Dedifferentiated amniotic fluid mesenchymal stem cell (primary cell): ENCODE measurements at regions not wholly inside any gene's neighbourhood (a gene's known extent, or its start where the extent isn't known, plus 50 kb on each side); places are given as distances from the start of the nearest gene placed in this dataset.

Experiments used
- DNase-seq: peaks from one replicate; pipeline ENCODE4 v3.0.0-alpha.2; 2016; ENCODE audit errors: extremely low spot score

GRCh38 chr1:222171005-222171404 is 376.9 kb downstream of the HHIPL2 start:
- DNase-seq, result peak; percentile 31

DNA sequence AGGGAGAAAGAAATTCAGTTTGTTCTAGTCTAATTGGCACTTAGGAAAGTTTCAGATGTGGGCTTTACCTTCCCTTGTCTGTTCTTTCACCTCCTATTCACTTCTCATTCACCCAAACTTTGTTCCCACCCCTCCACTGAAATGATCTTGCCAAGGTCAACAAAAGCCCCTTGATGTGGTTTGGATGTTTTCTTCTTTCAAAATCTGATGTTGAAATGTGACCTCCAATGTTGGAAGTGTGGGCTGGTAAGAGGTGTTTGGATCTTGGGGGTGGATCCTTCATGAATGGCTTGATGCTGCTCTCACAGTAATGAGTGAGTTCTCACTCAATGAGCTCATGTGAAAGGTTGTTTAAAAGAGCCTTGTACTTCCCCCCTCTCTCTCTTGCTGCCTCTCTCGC is 379.3 kb downstream of the HHIPL2 start:
- DNase-seq, result no peak

GRCh38 chr1:222167896-222168295 is 380.0 kb downstream of the HHIPL2 start:
- no peak for DNase-seq

DNA sequence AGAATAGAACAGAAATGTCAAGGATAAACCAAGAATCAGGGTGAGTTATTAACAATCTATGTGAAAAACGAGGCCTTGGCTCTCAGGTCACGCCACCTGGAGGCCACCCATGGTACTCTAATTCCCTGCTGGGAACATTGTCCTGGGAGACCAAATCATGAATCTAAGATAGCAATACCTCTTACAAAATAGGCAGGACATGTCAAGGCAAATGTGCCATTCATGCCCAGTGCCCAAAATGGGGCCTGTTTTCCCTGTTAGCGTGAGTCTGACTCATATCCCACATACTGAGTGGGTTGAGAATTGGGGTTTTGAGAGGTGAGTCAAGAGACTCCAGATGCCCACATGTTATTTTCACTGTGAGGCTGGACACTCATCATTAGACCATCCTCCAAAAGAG is 380.8 kb downstream of the HHIPL2 start:
- DNase-seq, result peak; percentile 58

DNA sequence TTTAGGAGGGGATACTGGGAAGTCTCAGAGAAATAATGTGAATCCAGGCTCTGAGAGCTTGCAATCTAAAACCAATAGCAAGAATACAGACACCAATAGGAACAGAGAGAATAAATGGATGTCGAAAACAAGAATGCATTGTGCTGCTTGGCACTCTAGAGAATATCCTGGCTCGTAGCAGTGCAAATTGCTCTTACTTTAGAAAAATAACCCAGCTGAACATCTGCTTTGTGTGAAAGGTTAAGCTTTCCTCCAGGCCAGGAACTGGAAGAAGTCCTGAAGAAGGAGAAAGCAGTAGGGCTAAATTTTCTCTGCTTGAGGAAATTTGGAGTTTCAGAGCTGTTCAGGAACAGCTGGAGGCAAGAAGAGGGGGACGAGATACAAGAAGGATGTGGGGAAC is 382.3 kb downstream of the HHIPL2 start:
- DNase-seq, result no peak

DNA sequence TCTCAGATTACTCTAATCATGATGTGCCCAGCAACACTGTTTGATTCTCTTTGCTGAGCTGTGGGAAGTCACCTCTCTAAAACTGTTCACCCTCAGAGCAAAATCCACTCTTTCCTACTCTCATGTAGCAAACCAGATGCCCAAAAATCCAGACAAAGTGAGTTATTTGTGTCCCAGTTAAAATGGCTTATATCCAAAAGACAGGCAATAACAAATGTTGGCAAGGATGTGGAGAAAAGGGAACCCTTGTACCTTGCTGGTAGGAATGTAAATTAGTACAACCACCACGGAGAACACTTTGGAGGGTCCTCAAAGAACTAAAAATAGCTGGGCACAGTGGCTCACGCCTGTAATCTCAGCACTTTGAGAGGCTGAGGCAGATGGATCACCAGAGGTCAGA is 384.0 kb downstream of the HHIPL2 start:
- DNase-seq, result no peak

DNA sequence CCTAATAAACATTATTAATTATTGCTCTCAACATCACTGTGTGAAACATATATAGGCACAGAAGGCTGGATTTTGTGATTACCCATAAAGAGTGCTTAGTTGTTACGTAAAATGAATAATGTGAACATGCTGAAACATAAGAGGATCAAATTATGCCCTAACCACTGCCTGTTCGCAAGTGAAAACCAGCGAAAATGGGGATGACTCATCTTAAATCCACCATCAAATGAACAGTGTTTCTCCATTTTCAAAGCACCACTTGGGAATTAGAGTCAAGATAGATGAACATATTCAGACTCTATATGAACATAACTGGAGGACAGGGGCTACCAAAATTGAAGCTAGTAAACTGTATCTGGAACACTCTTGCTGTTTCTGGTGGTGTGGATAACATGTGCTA is 386.2 kb downstream of the HHIPL2 start:
- no peak for DNase-seq

DNA sequence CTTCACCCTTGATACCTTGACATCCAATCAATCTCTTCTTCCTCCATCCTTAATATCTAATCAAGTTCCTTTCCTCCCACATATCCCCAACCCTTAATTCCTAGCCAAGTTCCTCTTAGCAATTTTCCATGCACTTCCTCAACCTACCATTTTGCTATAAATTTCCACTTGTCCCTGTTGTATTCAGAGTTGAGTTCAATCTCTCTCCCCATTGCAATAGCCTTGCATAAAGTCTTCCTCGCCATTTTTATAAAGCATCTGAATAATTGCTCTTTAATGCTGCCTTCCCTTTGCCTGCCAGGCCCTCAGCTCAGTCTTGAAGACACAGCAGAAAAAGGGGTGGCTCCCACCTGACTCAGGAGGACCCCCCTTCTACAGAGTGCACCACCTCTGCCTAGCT is 390.3 kb downstream of the HHIPL2 start:
- no peak for DNase-seq

GRCh38 chr1:222140206-222140605 is 398.3 kb upstream of the DUSP10 start:
- no peak for DNase-seq

GRCh38 chr1:222138095-222138494 is 396.2 kb upstream of the DUSP10 start:
- DNase-seq, result no peak

- no peak for DNase-seq
These were observed 395.0 kb upstream of the DUSP10 start for GRCh38 chr1:222136869-222137268.

- no peak for DNase-seq
These were observed 387.2 kb upstream of the DUSP10 start for GRCh38 chr1:222129041-222129440.

- no peak for DNase-seq
These were observed 385.8 kb upstream of the DUSP10 start for GRCh38 chr1:222127526-222128152.

DNA sequence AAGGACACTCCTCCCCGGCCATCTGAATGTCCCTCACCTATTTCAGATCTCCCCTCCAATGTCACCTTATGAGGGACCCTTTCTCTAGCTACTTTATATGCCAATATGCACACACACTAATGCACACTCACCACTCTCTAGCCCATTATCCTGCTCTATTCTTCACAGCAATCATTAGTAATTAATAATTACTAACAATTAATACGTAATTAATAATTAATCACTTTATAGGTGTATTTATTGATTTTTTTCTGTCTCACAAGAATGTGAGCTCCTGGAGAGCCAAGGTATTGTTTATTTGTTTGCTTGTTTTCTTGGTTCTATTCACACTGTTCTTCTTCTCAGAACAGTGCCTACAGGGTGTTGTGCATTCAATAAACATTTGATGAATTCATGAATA is 385.2 kb upstream of the DUSP10 start:
- DNase-seq, result no peak

- DNase-seq, result no peak
These were observed 384.2 kb upstream of the DUSP10 start for GRCh38 chr1:222126052-222126451.

DNA sequence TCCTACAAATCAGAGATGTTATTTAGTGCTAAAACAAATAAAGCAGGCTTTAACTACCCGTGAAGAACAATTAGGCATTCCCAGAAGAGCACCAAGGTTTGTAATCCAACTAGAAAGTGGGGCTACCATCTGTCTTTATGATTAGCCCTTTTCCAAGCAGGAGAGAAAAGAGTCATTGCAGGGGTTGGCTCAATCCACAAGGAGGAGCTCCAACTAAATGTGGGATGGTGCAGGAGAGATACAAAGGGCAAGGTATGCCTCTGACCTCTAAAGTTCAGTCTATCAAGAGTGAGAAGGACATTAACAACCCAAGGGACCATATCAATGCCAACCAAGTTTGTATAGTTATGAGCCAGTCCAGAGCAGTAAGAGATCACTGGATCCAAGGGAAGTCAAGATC is 382.7 kb upstream of the DUSP10 start:
- no peak for DNase-seq

DNA sequence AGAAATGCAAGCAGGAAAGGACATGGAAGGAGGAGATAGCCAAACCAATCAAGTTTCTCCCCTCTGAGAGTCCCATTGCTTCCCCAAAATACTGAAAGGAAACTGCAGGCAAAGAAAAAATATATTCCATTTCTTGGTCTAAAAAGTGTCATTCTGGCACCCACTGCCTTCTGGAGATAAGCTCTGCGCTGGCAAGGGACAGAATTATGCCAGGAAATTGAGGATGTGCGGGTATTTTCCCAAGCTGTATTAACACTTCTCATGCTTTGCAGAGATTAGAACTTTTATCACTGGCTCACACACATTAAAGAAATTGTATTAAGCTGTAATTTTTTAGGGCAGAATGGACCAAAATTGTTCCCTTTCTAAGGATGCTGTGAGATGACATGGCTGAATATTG is 381.2 kb upstream of the DUSP10 start:
- DNase-seq, result no peak

DNA sequence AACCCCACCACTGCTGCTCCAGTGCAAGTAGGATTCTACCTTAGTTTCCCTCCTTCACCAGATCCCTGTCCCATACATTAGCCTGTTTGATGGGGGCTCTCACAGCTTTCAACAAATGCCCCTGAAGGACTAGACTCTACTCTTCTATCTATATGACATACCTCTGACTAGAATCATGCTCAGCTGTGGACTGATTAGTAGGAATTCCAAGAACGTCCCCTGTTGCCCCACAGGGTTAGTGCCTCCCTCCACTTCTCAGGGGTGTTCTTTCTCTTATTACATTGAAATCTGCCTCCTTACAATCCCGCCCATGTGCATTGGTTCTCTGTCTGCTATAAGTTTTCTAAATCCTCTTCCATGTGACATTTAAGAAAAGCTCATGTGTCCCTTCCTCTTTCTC is 375.9 kb upstream of the DUSP10 start:
- DNase-seq, result no peak

DNA sequence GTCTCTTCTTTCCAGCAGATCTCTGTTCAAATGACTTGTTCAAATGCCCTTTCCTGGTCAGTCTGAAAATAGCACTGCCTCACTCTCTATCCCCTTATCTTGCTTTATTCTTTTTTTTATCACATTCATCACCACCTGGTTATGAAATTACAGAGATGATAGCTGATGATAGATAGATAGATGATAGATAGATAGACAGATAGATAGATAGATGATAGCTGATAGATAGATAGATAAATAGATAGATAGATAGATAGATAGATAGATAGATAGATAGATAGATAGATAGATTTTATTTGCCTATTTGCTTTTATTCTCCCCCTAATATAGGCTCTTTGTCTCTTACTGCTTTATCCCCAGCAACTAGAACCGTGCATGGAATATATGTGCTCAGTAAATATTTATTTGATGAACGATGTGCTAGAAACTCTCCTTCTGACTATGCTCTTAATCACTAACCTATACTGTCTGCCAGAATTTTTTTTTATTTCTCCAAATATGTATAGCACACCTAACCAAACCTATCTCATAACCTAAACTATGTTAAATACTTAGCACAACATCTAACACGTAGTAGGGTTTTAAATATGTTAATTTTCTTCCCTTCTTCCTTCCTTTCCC is 372.8 kb upstream of the DUSP10 start:
- no peak for DNase-seq

GRCh38 chr1:222109836-222110235 is 367.9 kb upstream of the DUSP10 start:
- DNase-seq, result no peak

- DNase-seq, result no peak
These were observed 366.1 kb upstream of the DUSP10 start for GRCh38 chr1:222107975-222108374.

DNA sequence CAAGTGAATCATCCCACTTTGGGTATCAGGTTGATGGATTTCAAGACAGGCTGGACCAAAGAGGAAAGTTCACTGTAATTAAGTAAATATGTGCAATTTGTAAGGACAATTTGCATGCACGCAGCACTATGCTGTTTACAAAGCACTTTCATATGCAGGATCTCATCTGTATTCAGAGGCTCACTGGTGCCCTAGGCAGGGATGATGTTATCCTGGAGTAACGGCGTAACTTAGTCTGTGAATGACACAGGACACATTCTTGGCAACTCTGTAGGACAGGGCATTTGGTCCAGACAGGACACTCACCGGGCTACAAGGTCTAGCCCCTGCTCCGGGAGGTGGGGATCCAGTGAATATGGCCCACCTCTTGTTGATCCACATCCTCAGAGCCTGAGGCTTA is 365.4 kb upstream of the DUSP10 start:
- no peak for DNase-seq

GRCh38 chr1:222106377-222106776 is 364.5 kb upstream of the DUSP10 start:
- DNase-seq, result no peak

- DNase-seq, result no peak
These were observed 364.0 kb upstream of the DUSP10 start for GRCh38 chr1:222105861-222106260.
